NCI-H774 (cell line): ENCODE measurements at regions not wholly inside any gene's neighbourhood (a gene's known extent, or its start where the extent isn't known, plus 50 kb on each side); places are given as distances from the start of the nearest gene placed in this dataset.

Experiments used
- DNase-seq: peaks from one replicate; lab custom pipeline; 2025; lab: John Stamatoyannopoulos, UW

DNA sequence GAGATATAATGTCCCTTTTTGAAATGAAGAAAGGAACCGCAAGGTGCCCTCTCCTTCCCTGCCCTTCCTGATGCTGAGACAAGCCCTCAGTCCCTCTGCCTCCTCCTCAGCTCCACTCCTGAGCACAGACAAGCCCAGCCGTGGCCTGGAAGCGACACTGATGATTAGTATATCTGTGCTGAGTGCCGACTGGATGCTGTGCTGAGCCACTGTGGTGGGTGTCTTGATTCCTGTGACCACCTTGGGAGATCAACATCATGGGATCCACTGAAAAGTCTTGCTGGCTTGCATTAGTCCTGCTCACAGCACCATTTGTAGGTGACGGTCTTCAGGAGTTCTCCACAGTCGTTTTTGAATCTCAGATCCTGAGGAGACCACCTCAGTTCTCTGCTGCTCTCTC, 59.5 kb upstream of the HGFAC start:
- DNase-seq, result no peak

DNA sequence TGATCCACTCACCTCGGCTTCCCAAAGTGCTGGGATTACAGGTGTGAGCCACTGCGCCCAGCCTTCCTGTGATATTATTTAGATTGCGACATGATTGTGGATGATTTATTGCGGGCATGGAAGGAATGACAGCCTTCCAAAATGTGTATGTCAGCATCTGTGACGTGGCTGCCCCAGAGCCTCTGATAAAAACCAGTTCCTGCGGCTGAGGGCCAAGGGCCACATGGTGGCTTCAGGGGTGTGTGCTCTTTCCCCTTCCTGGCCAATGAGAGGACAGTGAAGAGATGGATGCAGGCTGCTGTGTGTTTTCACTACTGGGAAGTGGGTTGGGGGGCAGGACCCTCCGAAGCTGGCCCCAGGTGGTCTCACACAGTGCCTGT, 57.4 kb upstream of the HGFAC start:
- DNase-seq, result no peak

DNA sequence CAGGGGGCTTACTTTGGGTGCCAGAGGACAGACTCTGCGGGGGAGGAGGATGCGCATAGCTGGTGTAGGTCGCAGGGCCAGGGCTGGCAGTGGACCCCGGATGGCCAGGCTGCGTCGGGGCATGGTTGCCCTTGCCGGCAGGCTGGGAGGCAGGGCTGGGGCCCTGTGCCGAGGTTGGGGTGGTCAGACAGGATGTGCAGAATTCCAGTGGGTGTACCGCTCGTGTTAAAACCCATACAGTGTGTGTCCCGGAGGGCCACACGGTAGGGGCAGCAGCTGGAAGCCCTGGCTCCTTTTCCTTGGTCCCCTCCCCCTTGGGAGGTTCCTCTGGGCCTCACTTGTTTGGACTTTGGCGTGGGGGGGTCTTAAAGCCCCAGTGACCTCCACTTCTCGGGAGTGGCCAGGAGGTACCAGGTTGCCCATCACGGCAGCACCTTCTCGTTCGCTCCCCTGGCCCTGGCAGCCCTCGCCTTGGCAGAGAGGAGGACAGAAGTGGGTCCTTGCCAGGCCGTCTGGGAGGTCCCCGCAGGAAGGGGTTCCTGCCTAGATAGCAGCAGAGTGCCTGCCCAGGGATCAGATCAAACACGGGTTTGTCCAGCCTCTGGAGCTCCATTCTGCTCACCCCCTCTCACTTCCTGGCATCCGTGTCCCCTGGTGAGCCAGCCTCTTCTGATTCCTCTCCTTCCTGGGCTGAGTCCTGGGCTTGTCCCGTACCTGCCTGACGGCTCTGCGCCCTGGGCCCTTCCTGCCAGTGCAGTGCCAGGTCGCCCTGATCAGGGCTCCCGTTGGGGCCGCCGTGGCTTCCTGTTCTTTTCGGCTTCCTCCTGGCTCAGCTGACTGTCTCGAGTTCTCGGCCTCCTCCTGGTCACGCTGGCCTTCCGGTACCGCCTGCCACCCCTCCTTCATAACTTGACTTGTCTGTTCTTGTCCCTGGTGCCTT, 56.7 kb upstream of the HGFAC start:
- DNase-seq, result no peak

DNA sequence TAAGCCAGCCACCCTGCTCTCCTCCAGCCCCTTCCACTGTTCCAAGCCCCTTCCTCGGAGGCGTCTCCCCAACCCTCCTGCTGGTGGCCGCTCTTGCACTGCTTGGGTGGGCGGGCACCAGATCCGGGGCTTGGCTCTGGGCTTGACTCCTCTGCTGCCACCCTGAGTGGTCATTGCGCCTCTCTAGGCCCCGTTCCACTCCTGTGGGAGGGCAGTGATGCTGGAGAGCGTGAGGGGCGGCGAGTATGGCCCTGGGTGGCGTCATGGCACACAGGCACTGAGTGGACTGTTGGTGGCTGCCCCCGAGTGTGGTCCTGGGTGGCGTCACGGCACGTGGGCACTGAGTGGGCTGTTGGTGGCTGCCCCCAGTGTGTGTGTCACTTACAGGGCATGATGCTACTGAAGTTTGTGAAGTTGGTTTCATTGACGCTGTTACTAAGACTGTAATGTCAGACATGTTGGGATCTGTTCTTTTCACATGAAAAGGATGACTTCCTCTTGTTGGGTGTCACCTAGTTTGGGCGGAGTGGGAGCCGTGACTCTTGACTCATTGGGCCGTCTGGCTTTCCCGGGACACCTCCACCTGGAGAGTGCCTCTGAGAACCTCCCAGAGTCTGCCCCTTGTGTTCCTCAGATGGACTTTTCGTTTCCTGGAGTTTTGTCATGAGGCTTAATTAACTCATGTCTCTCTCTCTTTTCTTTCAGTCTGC, 55.9 kb upstream of the HGFAC start:
- DNase-seq, result no peak

DNA sequence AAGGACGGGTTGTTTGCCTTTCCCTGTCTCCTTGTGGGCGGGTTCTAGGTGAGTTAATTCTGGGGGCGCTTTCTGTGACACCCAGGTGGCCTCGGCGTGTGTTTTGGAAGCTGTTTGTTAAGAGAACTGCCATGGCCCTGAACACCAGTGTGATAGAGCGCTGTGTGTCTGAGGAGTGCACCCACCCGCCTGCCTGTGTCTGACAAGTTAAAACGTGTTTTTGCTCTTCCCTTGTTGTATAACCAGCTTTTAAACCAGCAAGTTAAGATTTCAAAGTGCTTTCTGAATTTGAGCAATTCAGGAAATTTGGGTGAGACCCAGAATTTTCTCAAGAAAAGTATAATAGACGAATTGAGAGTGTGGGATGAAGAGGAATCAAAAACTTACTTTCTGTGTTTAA, 55.2 kb upstream of the HGFAC start:
- DNase-seq, result no peak

DNA sequence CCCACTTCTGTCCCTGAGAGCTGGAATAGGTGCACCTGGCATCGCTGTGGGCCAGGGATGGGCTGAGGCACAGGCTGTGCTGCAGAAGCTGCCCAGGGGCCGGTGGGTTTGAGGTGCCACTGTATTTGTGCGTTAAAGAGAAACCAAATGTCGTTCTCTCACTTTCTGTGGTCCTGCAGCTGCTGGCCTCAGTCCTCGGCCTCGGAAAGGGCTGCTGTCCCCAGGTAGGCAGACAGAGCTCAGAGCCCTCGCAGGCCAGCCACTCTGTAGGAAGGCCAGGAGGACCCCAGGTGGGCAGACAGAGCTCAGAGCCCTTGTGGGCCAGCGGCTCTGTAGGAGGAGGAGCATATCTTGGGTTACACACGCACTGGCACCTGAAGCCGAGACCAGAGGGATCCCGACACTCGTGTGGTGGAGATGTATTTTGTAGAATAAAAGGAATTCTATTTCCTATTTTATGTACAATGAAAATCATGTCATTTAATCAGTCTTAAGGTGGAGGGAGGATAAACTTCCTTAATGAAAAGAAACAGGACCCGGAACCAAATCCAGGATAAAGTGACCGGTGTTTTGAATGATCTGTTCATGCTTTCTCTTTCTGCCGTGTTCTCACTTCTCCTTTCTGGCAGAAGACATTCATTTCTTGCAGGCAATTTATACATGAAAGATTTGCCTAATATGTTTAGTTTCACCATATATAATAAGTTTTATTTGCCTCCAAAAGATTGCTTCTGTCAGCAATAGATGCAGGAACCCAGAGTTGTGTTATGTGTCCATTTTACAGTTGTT, 54.4 kb upstream of the HGFAC start:
- DNase-seq, result no peak

DNA sequence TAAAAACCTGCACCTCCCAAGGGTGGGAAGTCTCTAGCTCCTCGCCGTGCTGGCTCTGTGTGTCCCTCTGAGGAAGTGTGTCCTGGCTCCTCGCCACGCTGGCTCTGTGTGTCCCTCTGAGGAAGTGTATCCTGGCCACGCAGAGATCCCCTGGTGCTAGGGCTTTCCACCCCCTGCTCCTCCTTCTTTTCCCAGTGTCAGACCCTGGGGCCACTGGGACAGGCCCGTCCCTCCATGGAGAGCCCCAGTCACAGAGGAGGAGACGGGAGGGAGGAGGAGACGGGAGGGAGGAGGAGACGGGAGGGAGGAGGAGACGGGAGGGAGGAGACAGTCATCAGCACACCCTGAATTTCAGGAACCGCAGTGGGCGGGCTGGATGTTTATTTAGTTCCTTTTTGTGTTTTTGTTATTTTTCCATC, 53.8 kb upstream of the HGFAC start:
- DNase-seq, result no peak

DNA sequence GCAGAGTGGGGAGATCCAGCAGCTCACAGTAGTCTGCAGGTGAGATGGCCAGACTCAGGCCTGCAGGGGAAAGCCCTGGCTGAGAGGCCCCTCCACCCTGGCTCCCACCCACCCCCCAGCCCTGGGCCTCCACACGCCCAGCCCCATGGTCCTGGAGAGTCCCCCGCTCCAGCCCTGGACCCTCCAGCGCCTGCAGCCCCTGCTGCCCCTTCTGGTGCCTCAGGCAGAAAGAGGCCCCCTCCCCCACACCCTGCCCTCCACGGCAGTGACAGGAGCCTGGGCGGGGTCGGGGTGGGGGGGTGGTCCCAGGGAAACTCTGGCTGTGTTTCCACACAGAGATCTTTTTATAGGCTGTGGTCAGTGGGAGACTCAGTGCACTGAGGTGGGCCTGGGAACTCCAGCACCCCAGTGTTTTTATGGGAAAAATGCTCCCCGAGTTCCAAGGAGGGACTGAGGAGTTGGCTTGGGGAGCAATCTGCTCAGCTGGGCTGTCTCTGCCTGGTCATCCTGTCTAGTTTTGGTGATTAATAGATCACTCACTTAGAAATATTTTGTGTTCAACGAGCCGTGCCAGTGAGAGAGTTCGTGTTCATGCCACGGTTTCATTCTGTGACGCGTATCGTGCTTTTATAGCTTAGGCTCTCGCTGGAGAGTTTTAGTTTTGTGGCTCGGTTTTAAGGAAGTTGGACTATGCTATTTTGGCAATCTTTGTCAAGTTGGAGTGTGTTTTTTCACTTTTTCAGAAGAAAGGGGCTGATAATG, 53.1 kb upstream of the HGFAC start:
- DNase-seq, result no peak

DNA sequence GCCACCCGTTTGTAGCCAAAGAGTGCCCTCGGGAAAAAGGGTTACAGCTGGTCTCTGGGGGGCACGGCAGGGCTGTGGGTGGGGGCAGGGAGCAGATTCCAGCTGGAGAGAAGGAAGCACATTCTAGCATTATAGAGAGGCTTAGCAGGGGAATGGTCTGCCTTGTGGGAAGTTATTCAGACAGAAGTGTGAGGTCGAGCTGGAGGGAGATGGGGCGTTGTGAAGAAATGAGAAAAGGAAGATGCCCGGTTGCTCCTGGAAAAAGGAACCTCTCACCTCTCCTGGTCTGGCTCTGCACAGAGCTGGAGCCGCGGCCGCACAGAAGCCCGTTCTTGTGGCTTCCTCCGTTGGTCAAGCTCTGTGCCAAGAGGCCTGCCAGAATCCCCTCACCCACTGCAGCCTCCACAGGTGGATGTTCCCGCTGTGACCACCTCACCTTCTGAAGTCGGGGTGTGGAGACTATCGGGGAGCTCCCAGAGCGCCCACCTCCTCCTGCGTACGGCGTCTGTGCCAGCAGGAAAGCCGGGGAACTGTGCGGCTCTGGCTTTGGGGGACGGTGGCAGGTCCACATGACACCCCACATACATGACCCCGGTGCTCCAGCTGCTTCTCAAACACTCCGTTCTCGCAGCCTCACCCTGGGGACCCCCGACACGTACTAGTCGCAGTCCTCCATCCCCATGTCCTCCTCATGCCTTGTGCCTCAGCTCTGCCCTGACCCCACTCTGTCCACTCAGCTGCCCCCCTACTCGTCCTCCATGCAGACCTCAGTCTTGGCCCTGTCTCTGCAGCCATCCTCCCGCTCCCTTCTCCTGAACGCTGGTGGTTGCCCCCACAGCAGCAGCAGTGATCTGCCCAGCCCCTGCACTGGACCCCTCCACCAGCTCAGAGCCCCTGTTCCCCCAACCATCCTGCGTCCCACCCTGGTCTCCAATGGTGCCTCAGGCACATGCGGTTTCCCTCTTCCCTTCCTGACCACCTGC, 52.2 kb upstream of the HGFAC start:
- DNase-seq, result no peak

DNA sequence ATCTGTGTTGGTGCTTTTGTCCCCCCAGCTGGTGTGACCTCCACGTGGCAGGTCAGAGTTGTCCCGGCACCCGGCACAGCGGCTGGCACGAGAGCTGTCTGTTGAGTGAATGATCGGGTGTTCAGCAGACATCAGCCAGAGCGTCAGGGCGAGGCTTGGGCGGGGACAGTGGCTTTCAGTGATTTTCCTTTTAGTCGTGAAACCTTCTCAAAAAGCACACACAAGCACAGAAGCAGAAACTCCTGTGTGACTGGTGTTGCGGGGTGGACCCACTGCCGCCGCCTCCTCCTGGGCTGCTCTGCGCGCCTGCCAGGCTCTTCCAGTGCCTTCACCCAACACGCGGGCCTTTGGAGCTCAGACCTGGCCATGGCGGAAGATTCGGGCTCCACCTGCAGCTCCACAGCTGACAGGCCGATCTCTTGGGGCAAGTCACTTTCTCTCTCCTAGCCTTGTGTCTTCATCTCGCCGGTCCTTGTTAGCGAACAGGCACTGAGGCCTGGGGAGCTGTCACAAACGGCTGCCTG, 51.4 kb upstream of the HGFAC start:
- no peak for DNase-seq

DNA sequence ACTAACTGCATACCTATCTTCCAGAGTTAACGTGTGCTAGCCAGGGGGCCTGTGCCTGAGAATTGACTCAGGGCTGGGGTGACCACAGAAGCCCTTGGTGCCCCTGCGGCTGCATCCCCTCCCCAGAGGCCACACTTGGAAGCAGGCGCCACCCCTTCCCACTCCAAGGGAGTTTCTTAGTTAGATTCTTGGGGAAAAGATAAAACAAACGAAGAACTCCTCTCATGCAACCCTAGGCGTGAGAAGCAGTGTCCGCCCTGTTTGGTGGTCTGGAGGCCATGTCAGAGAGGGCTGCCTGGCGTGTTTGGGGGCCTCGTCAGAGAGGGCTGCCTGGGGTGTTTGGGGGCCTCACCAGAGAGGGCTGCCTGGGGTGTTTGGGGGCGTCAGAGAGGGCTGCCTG, 50.3 kb upstream of the HGFAC start:
- DNase-seq, result no peak
